GM19467 (cell line): ENCODE measurements at regions not wholly inside any gene's neighbourhood (a gene's known extent, or its start where the extent isn't known, plus 50 kb on each side); places are given as distances from the start of the nearest gene placed in this dataset.

ENCODE experiments used
- ATAC-seq: cut with Tn5 transposase; IDR thresholded peaks from one replicate; pipeline ENCODE4 v1.9.1; 2021; ENCODE audit warnings: mild to moderate bottlenecking, moderate library complexity; ENCODE audit not compliant: unreplicated experiment

DNA sequence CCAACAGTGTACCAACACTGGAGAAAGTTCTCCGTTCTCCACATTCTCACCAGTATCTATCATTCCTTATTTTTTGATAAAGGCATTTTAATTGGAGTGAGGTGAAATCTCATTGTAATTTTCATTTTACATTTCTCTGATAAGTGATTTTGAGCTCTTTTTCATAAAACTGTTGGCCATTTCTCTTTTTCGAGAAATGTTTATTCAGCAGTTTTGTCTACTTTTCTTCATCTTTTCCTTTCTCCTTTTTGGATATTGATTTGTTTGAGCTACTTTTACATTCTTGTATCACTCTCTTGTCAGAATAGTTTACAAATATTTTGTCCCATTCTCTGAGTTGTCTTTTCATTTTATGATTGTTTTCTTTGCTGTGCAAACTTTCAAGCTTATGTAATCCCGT lies 555.2 kb downstream of the COL12A1 start:
- no peak for ATAC-seq

DNA sequence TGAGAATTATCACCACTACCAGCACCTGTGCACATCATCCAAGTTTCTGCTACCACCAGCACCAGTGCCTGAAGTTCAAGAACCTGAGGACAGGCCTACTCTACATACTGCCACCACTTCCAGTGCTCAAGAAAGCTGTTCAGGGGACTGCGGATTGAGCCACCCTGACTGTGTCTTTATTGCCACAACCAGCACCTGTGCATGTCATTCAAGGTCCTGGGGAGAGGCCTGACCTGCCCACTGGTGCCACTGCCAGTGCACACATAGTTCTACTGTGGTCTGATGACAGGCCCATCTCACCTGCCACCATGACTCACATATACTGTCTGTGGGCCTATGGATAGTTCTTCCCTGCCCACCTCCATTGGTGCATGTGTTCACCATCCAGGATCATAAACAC lies 559.4 kb downstream of the COL12A1 start:
- ATAC-seq = no peak

DNA sequence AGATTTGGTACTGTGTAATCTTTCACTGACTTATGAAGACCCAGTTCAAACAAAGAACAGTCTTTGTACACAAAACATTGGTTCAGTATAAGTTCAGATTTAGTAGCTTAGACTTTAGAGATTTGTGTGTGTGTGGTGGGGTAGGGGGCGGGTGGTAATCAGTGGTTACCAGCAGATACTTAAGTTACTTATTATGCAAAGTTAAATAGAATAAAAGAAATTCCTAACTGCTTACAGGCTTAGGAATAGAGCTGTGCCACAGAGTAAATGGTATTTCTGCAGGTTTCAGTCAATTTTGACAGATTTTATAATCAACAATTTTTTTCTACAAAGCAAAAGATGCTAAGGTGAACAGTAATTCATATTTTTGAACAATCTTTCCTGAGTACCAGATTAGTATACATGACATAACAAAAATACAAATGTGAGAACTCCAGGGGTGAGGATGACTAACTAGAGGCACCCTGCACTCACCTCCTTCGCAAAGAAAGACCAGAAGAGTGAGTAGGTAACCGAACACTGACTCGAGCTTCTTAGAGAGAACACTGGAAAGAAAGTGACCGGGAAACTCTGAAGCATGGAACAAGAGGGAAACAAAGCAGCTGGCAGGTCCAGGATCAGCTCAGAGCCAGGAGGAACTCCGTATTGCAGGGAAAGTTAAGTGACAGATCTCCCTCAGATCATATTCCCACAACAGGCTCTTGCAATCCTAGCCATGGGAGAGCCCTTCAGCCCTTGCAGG lies 560.6 kb downstream of the COL12A1 start:
- no peak for ATAC-seq

GRCh38 chr6:74642101-74642500 lies 563.8 kb downstream of the COL12A1 start:
- ATAC-seq = peak; percentile 59

- no peak for ATAC-seq
Measured at GRCh38 chr6:74638412-74638811, 567.4 kb downstream of the COL12A1 start.

GRCh38 chr6:74632196-74632875 lies 573.5 kb downstream of the COL12A1 start:
- no peak for ATAC-seq

GRCh38 chr6:74631564-74631963 lies 574.3 kb downstream of the COL12A1 start:
- ATAC-seq = no peak

DNA sequence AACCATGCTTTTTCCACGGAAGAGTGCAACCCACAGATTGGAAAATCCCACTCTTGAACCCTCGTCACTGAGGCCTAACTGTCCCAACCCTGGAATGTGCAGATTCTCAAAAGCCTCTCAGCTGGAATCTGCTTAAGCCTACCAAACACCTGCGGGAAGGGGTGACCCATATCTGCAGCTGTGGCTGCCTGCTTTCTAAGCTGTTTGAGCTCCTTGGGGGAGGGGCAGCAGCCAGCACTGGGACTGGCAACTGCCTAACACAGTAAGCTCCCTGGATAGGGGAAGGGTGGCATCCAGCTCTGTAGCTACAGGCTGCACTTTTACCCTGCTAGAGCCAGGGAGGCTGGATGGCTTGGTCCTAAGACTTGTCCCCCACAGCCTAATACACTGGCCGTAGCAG lies 579.6 kb downstream of the COL12A1 start:
- no peak for ATAC-seq

DNA sequence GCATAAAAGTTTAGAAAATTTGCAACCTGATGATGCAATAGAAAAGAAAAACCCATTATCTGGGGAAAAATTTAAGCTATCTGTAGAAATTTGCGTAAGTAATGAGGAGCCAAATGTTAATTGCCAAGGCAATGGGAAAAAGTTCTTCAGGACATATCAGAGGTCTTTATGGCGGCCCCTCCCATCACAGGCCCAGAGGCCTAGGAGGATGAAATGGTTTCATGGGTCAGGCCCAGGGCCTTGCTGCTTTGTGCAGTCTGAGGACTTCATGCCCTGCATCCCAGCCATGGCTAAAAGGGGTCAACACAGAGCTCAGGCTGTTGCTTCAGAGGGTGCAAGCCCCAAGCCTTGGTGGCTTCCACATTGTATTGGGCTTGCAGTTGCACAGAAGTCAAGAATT lies 582.8 kb downstream of the COL12A1 start:
- no peak for ATAC-seq

DNA sequence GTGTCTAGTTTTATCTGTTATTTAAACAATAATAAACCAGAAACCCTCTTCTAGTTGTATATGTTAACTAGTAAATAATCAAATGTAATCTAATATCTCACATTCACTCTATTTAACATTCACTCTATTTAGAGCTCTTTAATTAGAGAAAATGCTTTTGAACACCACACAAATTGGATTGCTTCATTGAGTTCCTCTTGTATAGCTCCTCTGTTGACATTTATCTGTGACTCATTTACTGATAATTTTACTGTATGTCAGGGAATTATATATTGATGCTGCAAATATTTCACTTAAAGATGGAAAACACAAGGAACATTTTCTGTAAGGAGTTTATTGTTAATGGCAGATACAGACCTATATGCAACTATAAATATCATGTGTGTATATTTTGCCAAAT lies 594.6 kb downstream of the COL12A1 start:
- ATAC-seq = no peak

DNA sequence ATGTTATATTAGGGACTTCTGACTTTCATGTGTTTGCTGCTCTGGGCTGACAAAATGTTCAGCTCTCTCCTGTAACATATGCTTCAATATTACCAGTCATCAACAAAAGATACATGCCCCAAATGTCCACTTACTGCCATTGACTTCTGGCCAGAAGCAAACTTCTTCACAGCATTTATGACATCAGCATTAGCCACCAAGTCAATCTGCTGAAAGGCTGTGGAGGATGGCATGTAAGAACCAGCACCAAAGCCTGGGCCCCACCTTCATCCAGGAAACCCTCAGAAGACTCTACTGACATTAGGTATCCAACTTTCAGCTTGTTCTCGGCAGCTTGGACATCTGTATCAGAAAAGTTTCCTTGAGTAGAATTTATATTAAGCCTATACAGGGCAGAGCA lies 595.5 kb downstream of the COL12A1 start:
- no peak for ATAC-seq

DNA sequence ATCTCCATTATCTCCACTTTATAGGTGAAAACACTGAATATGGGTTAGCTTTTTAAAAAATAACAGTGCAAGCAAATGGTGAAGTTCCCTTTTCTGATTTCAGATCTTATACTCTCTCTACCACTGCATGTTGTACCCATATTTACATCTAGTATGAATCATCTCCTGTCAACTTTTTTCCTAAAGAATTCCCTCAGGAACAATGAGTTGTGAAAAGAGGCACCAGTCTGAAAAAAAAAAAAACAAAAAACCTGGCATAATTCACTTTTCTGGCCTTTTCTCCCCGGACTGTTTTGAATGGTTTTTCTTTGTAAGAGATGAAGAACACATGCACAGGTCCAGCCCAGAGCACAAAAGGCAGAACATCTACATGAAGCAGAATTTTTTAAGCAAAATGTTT lies 596.0 kb downstream of the COL12A1 start:
- ATAC-seq = no peak

DNA sequence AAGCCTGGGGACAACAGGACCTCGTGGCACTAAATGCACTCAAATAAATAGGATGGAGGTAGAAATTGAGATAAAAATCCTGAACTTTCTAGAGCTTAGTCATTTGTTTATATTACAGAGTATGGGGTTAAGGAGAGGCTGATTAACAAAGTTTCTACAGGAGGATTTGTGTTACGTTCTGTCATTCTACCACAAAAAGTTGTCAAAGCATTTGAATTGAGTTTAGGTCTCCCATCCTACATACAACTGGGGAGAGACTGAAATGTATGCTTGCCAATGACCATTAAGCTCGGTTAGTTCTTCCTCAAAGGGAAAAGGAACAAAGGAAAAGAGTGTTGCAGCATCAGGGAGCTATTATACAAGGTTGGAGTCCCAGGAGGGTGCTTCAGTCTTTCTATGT lies 597.9 kb downstream of the COL12A1 start:
- ATAC-seq = no peak

GRCh38 chr6:74607468-74607867 lies 598.4 kb downstream of the COL12A1 start:
- no peak for ATAC-seq

DNA sequence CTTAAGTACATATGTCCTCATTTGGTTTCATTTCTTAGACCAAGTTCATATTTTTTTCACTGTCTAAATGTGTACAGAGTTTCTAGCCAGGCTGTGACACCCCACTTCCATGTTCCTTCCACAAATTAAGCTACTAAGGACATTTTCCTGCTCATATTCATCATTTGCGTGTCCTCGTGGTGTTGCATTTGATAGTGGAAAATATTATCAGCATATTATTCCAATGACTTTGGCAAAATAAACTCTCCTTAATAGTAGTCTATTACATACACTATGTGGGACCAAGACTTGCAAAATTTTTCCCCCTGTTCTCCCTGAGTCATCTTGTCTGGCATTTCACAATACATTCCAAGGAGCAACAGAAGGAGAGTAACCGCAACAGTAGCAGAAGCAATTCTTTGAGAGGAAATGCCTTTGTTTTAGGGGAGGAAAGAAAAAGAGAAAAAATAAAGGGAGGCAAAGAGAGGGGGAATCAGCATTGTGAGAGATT lies 599.2 kb downstream of the COL12A1 start:
- ATAC-seq = no peak

- ATAC-seq = no peak
Measured at GRCh38 chr6:74605922-74606581, 599.8 kb downstream of the COL12A1 start.

- no peak for ATAC-seq
Measured at GRCh38 chr6:74604279-74604678, 601.6 kb downstream of the COL12A1 start.

- no peak for ATAC-seq
Measured at GRCh38 chr6:74603322-74604076, 602.4 kb downstream of the COL12A1 start.

DNA sequence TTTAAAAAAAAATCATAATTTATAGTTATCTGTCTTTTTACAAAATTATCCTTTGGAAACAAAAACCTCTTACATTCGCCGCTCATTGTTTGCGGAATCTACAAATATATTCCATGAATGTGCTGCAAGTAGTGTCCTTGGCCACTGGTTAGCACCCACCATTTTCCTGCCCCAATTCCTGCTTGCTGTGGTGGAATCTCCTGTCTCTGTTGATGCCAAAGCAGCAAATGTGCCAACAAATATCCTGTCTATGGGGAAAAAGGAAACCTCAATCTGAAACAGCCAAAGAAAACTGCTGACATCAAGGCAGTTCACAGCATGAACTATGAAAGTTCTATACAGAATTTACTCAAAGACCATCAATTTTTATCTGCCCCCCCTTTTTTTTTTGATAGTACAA lies 603.6 kb downstream of the COL12A1 start:
- no peak for ATAC-seq

DNA sequence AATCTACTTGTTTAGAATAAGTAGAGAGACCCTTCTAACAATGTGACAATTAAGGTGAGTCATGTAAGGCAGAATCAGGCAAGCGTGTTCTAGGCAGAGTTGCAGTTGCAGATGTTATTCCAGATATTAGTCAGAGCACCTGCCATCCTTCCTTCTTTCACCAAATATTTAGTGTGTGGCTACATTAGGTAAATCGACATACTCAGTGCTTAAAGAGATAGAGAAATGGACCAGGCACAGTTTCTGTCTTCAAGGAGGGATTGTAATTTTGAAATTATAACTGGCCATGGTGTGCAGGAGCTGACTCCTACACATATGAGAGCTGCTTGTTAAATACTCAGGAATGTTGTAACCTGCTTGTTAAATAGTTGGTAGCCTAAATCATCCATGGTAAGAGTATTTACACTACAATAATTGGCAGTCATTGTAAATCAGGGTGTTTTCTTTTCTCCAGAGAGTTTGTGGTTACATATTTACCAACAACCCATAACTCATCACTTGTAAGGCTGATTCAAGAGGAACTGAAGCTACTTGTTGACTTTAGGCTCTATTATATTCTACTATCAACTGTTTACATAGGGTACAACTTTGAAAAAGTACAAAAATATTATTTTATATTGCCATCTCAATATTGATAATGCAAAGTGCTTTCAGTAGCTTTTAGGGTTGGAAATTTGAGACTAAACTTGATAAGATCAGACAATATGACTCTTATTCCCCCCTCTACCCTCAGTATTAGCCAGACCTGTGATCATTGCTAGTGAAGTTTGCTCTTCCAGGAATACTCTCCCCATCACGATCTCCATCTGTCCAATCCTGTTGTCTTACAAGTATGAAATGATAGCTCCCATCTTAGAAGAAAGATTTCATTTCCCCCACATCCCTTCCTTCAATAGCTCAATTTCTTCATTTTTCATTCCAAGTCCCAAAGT lies 607.1 kb downstream of the COL12A1 start:
- peak; percentile 92 for ATAC-seq
